GM19099 (cell line): ENCODE measurements at regions not wholly inside any gene's neighbourhood (a gene's known extent, or its start where the extent isn't known, plus 50 kb on each side); places are given as distances from the start of the nearest gene placed in this dataset.

Source experiments
- POLR2A ChIP-seq: IDR thresholded peaks from 3 replicates; pipeline ENCODE4 v1.6.1; 2011; ENCODE audit warnings: low read depth; ENCODE audit not compliant: insufficient read length; ENCODE audit errors: extremely low read depth

DNA sequence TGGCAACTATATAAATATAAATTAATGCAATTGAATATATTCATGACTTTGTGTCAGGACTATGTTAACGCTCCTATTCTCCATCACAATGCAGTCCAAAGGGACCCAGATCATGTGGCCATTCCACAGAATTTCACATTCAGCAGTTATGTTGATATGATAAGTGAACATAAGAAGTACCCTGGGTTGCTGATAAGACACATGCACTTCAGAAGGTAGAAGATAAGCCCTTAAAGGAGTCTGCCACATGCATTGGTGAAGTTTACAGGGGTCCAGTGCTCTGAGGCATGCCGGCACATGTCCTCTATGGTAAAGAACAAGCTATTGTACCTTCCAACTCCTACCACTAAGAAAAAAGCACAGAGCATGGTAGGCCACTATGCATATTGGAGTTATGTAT is 76.4 kb downstream of the PHAX start:
- no peak for TF ChIP-seq POLR2A

DNA sequence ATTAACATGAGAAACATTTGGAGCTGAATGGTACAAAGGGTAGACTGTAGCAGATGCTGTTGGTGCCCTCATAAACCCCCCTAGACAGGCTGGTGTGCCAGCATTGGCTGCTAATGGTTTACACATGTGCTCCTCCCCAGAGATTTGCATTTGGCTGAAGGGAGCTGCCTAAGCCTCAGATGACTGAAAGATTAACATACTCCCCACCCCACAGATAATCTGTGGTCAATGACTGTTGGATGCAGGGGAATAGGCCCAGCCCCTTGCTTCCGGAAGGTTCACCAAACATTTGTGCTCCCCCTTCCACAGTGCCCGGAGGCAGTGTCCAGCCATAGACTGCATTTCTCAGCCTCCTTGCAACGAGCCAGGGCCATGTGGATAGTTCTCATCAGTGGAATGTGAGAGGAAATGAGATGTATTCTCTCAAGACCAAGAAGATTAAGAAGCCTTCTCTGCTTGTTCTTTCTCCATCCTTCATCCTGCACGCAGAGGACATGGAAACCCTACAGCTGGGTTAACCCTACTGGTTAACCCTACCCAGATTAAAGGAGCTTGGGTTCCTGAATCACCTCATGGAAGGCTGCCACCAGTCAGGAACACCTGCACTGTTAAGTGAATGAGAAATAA is 79.6 kb downstream of the PHAX start:
- TF ChIP-seq POLR2A, result peak; percentile 44

DNA sequence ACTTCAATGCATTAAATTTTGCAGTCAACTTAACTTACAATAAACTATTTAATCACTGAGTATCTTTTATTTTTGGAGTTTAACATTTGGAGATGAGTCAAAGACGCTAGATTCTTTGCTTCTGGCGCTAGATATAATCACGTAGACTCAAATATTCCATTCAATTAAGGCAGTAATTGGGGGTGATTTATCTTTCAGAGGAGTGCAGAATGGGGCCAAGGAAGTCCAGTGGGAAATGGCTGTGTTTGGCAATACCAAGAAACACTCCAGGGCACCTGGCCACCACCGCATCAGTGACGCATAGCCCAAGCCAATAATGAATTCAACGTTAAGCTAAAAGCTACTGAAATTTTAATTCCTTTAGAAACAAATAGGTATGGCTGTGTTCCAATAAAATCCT is 81.2 kb downstream of the PHAX start:
- no peak for TF ChIP-seq POLR2A

DNA sequence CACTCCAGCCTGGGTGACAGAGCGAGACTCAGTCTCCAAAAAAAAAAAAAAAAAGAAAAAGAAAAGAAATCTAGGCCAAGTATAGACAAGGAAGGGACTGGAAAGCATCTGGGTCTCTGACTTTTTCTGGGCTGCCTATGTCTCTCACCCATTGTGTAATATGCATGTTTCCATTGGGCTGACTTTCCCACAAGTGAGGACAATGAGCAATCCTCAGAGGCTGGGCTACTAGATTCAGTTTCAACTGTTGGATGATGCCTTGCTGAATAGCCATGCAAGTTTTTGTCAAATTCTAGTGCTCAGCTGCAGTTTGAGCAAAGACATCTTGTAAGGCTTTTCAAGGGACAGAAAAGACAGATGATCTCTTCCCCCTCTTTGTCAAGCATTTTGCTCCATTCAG is 82.1 kb downstream of the PHAX start:
- TF ChIP-seq POLR2A, result no peak

DNA sequence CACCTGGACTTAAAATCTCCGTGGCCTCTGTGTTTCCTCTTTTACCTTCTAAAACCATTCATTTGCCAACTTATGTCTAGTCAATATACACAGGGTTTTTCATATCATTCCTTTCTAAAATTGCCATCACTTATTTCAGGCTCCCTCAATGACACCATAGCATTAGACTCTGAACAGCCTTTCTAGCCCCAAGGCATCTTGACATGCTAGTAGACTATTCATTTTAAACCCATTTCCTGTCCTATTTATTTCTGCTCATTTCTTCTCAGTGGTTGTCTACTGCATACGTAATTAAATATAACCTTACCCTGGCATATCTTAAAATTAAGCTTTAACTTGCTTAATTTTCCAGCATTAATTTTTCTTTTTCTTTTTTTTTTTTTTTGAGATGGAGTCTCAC is 83.2 kb downstream of the PHAX start:
- no peak for TF ChIP-seq POLR2A

DNA sequence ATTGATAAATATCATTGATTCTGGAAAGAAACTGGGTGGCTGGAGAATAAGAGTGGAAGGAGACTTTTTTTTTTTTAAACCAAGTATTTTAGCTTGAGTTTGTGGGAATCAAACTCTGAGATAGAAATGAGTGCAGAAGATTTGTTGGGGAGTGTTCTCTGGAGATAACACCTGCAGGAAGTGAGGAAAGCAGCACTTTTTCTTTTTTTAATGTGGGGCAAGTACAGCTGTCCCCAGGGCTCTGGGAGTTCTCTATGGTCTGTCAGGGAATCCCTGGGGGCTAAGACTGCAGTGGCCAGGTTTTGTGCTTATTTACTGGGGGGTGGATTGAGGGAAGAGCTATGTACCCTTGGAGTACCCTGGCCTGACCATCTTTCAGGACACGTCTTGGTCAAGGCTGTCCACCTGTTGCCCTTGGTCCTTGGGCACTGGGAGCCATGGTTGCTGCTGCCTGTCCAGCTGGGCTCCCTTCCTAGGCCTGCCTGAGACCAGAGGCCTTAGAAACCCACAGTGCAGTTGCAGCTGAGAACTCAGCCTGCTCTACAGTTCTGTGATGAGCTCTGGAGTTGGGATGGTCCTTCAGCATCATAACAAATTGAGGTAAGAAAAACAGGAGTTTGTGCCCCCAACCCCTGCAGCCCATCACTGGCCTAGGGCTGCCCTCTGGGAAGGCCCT is 85.8 kb downstream of the PHAX start:
- no peak for TF ChIP-seq POLR2A

DNA sequence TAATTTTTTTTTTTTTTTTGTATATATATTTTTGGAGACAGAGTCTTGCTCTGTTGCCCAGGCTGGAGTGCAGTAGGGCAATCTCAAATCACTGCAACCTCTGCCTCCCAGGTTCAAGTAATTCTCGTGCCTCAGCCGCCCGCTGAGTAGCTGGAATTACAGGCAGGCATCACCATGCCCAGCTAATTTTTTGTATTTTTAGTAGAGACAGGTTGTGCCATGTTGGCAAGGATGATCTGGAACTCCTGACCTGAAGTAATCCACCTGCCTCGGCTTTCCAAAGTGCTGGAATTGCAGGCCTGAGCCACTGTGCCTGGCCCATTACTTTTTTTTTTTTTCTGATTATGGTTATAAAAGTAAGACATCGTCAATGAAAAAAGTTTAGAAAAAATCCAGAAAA is 84.0 kb upstream of the LMNB1 start:
- TF ChIP-seq POLR2A, result no peak

DNA sequence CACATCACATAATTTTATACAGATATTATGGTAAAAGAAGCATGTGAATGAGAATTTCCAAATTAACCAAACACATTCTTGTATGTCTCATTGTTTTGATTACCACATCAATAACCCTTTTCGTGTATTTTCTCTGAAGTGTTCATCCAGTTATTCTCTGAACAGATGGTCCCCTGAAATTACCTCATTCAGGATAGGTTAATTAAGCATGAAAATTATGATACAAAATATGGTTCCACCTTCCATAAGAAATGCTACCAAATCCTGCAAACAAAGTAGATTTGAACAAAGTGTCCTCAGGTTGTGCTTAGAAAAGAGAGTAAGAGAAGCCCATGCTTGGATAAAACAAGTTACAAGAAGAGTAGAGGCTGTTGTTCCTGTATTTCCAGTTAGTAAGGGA is 83.1 kb upstream of the LMNB1 start:
- TF ChIP-seq POLR2A, result no peak

DNA sequence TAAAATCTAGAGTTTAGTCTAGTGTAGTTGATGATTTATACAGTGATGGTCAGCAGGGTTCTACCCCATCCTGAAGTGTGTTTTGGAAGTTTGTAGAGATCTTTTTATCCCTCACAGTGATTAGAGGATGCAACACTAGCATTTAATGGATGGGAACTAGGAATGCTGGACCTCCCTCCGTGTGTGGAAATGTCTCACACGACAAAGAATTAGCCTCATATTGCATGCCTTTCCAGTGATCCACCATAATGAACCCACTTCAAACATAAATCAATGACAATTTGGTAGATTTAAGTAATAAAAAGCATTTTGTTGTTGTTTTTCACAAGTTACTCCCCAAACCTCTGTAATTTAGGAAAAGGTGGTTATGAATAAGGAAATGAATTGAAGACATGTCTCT is 82.5 kb upstream of the LMNB1 start:
- no peak for TF ChIP-seq POLR2A

DNA sequence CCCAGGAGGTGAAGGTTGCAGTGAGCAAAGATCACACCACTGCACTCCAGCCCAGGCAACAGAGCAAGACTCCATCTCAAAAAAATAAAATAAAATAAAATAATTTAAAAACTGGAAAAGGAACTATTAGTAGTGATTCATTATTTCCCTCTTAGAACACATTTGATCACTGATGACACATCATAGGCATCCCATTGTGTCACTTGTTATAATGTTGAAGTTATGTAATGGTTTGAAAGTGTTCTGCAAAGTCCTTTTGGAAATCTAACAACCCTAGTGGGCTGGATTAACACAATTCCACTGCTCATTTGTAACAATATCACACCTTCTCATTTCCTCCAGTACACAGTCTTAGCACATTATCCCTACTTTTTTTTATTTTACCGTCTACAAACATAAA is 81.8 kb upstream of the LMNB1 start:
- TF ChIP-seq POLR2A, result no peak

DNA sequence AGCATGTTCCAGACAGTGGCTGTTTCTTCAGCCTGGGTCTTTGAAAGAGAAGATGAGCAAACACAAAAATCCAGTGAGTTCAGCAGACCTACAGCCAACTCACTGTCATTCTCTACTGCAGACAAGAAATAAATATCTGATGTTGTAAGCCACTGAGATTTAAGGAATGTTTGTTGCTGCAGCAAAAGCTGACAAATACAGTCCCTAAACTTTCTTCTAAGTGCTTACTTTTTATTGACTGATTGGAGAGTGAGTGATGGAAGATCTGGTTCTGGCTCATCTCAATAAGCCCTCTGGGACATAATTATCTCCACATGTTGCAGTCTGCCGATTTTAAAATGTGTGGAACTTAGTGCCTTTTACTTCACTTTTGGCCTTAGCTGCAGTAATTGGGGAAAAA is 69.9 kb upstream of the LMNB1 start:
- no peak for TF ChIP-seq POLR2A

DNA sequence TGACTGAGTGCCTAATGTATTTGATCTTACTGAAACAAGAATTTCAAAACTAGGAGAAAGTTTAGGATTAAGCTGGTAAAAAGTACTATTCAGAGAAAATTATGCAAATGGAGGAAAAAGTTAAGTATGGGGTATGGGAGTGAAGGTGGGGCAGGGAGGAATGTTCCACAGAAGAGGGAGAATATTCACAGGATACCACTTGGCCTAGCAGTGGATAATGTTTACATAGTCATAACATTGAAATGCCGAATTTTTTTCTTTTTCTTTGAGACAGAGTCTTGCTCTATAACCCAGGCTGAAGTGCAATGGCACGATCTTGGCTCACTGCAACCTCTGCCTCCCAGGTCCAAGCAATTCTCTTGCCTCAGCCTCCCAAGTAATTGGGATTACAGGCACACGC is 61.2 kb upstream of the LMNB1 start:
- no peak for TF ChIP-seq POLR2A

DNA sequence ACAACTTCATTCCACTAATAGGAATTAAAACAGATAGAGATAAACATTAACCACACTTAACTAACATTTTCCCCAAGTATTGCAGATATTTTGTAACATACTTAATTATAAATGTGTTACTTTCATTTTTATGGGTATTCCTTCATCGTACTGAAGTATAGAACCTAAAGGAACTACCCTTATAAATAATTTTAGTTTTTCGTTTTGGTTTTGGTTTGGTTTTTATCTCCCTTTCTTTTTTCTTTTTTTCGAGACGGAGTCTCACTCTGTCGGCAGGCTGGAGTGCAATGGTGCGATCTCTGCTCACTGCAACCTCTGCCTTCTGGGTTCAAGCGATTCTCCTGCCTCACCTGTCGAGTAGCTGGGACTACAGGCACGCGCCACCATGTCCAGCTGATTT is 60.1 kb upstream of the LMNB1 start:
- no peak for TF ChIP-seq POLR2A

DNA sequence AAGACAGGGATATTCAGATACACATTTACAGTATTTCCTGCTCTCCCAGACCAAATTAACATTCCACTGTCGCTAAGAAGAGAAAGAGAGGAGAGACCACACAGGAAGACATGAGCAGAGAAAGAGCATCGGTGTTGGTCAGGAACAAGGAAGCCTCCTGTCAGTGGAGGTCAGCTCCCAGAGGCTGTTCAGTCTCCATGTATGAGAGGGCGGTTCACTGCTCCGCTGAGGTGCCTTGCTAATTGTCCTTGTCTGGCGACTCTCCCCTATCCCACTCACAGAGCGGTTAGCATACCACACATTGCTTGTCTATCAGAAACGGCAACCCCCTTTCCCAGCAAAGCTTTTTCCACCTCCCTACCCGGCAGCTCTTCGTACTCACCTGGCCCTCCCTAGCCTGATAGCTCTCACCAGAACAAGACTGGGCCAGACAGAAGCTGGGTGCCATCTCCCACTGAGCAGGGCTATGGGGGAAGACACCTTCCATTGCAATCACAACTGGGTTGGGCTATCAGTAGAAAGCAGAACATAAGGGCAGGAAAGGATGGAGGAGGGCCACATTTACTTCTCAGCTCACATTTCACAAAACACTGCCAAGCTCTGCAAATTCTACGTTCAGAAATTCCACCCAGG is 58.6 kb upstream of the LMNB1 start:
- no peak for TF ChIP-seq POLR2A

DNA sequence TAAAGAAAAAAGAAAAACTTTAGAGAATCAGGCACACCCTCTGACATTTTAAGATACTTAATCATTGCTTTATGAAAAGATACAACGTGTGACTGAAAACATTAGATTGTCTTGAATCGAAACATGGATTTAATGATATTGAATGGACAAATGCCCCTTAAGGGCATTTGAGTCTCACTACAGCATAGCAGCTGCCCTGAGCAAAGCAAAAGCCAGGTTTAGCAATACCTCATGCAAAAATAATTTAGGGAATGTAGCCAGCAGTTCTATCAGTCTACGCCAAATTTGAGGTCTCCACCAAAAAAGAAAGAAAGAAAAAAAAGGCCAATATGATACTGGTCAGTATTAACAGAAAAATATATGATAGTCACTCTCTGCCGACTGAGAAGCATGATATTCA is 56.6 kb upstream of the LMNB1 start:
- no peak for TF ChIP-seq POLR2A

DNA sequence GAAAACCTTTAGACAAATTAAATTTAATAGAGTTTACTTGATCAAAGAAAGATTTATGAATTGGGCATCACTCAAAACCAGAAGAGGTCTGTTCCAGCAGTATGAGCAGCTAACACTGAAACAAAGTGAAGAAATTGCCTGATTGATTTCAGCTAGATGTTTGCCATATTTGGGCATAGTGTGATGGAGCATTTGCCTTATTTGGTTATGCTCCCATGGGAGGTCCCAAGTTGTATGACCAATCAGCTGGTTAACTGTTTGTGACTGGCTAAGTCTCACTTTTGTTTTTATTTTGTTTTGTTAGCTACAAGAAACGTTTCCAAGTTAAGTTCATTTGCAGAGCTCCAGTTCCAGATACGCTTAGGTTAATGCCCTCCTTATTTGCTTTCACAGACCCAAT is 53.3 kb upstream of the LMNB1 start:
- no peak for TF ChIP-seq POLR2A
